Fibroblast of upper back skin (primary cell): ENCODE measurements at regions not wholly inside any gene's neighbourhood (a gene's known extent, or its start where the extent isn't known, plus 50 kb on each side); places are given as distances from the start of the nearest gene placed in this dataset.

Experiments used
- DNase-seq: peaks from one replicate; pipeline ENCODE4 v3.0.0-alpha.2; 2013

GRCh38 chr13:30027569-30028455 is 177.4 kb upstream of the UBL3 start:
- DNase-seq: no peak

GRCh38 chr13:30026909-30027308 is 176.5 kb upstream of the UBL3 start:
- DNase-seq: no peak

- peak; percentile 59 for DNase-seq
These were observed 175.7 kb upstream of the UBL3 start for GRCh38 chr13:30026093-30026492.

GRCh38 chr13:30025351-30025750 is 174.9 kb upstream of the UBL3 start:
- DNase-seq: no peak

GRCh38 chr13:30024125-30024865 is 173.9 kb upstream of the UBL3 start:
- DNase-seq: no peak

GRCh38 chr13:30023196-30023895 is 172.9 kb upstream of the UBL3 start:
- no peak for DNase-seq

GRCh38 chr13:30022796-30023195 is 172.4 kb upstream of the UBL3 start:
- DNase-seq: no peak

GRCh38 chr13:30022256-30022655 is 171.8 kb upstream of the UBL3 start:
- DNase-seq: no peak

- DNase-seq: no peak
These were observed 171.2 kb upstream of the UBL3 start for GRCh38 chr13:30021611-30022010.

GRCh38 chr13:30020726-30021312 is 170.4 kb upstream of the UBL3 start:
- peak; percentile 48 for DNase-seq

GRCh38 chr13:30019648-30020626 is 169.5 kb upstream of the UBL3 start:
- DNase-seq: no peak

- no peak for DNase-seq
These were observed 167.5 kb upstream of the UBL3 start for GRCh38 chr13:30017880-30018279.

- no peak for DNase-seq
These were observed 166.0 kb upstream of the UBL3 start for GRCh38 chr13:30016398-30016797.

GRCh38 chr13:30009411-30009810 is 159.0 kb upstream of the UBL3 start:
- no peak for DNase-seq

- no peak for DNase-seq
These were observed 155.8 kb upstream of the UBL3 start for GRCh38 chr13:30006246-30006645.

GRCh38 chr13:30004204-30004603 is 153.8 kb upstream of the UBL3 start:
- no peak for DNase-seq

GRCh38 chr13:30002577-30002976 is 152.2 kb upstream of the UBL3 start:
- peak; percentile 83 for DNase-seq

- DNase-seq: no peak
These were observed 150.0 kb upstream of the UBL3 start for GRCh38 chr13:30000370-30000765.

- no peak for DNase-seq
These were observed 149.3 kb upstream of the UBL3 start for GRCh38 chr13:29999492-30000369.

- no peak for DNase-seq
These were observed 145.9 kb upstream of the UBL3 start for GRCh38 chr13:29996316-29996715.
